ENCODE measurements at regions not wholly inside any gene's neighbourhood (a gene's known extent, or its start where the extent isn't known, plus 50 kb on each side); places are given as distances from the start of the nearest gene placed in this dataset.

DNA sequence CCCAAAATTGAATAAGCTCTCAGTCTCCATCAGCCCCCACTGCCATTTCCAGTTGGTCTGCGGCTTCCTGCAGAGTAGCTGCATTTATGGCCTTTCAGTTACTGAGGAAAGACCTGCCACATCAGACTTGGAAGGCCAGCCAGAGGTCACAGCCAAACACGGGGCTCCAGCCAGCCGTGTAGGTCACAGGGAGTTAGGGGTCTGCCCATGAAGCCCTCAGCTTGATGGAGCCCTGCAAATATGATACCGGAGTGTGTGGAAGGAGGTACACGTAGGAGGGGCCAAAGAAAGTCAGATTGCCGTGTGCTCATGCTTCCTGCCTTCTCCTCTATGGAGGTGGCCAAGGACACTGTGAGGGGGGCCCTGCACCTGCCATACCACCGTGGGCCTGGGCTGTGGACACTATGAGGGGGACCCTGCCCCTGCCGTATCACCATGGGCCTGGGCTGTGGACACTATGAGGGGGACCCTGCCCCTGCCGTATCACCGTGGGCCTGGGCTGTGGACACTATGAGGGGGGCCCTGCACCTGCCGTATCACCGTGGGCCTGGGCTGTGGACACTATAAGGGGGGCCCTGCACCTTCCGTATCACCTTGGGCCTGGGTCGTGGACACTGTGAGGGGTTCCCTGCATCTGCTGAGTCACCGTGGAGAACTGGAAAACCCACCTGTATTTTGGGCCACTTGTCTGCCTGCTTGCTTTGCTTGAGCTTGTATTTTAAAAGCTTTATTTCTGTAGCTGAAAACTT, 335.7 kb upstream of the SHH start:
- POLR2A ChIA-PET: no interaction called here
- H3K4me3 ChIP-seq: no peak overlapping the region
- no peak overlapping the region for H3K4me2 ChIP-seq
- no peaks in the 10 kb centered on the region for H3K9me3 ChIP-seq
- ATAC-seq: no peak; a peak in 1 of 6 replicates
- H3K27ac ChIP-seq: no peak overlapping the region
- CTCF ChIA-PET: interaction anchor here (0.6 to 1.3 kb wide), 5 partner anchors 11 to 350 kb away, joined by 3 read pairs; no protein-coding TSS in a partner anchor
- H3K4me1 ChIP-seq: 0 out of 3 replicates have a peak, but pooled peaks cover 13% of the 10 kb centered on the region
- no peak for DNase-seq (ENCODE audit: low read depth in 1 of 2, low spot score in 1 of 2)
- TF ChIP-seq, protein P1, sequence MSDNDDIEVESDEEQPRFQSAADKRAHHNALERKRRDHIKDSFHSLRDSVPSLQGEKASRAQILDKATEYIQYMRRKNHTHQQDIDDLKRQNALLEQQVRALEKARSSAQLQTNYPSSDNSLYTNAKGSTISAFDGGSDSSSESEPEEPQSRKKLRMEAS (IDR thresholded peaks at IDR 0.05): no peak
- TF ChIP-seq ZNF302 (CRISPR knock-in tag; IDR thresholded peaks at IDR 0.05) (no peak), ZC3H11A (IDR thresholded peaks at IDR 0.05) (no peak), JUN (IDR thresholded peaks at IDR 0.05) (no peak)
- WGBS (ENCODE audit: missing lambda C conversion rate): 65% methylated on average over 10 of the region's 15 CpGs
- no peak for FAIRE-seq

DNA sequence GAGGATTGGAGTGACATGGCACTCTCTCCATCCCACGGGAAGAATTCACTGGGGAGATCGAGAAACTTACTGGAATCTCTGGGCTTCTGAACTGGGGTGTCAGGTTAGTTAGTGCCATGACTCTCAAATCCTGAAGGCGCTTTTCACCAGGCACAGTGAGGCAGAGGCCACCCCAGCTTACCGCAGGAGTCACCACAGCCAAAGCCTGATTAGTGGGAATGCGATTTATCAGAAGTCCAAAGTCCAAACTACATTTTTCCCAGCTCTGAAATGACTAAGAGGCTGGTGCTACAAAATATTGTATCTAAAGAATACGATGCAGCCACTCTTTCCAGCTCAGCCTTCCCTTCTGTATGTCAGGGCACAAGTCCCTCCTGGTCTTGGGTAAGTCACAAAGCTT, 334.8 kb upstream of the SHH start:
- no peaks in the 10 kb centered on the region for H3K9me3 ChIP-seq
- FAIRE-seq: no peak
- no peak overlapping the region for H3K27ac ChIP-seq
- 0 out of 3 replicates have a peak, but pooled peaks cover 8% of the 10 kb centered on the region for H3K4me1 ChIP-seq
- H3K4me2 ChIP-seq: no peak overlapping the region
- CTCF ChIA-PET: no interaction called here
- POLR2A ChIA-PET: no interaction called here
- no peak for DNase-seq (ENCODE audit: low read depth in 1 of 2, low spot score in 1 of 2)
- ATAC-seq: no peak; a peak in 2 of 6 replicates
- no peak for TF ChIP-seq JUN (IDR thresholded peaks at IDR 0.05)
- no peak for TF ChIP-seq RARB (CRISPR knock-in tag; IDR thresholded peaks at IDR 0.05)
- no peak for TF ChIP-seq TP53 (CRISPR knock-in tag; IDR thresholded peaks at IDR 0.05)
- TF ChIP-seq FOXS1 (CRISPR knock-in tag; IDR thresholded peaks at IDR 0.05): no peak
- TF ChIP-seq MAZ (IDR thresholded peaks at IDR 0.05; ENCODE audit: borderline replicate concordance, low read depth, low read length): no peak
- TF ChIP-seq, protein P2, sequence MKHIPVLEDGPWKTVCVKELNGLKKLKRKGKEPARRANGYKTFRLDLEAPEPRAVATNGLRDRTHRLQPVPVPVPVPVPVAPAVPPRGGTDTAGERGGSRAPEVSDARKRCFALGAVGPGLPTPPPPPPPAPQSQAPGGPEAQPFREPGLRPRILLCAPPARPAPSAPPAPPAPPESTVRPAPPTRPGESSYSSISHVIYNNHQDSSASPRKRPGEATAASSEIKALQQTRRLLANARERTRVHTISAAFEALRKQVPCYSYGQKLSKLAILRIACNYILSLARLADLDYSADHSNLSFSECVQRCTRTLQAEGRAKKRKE (CRISPR knock-in tag; IDR thresholded peaks at IDR 0.05; ENCODE audit: low read depth): no peak
- no peak for TF ChIP-seq FOSB (CRISPR knock-in tag; IDR thresholded peaks at IDR 0.05)
- no peak for TF ChIP-seq PHF8 (IDR thresholded peaks at IDR 0.05; ENCODE audit: borderline replicate concordance, low read depth)
- TF ChIP-seq KDM5A (IDR thresholded peaks at IDR 0.05): no peak
- no peak for TF ChIP-seq RNF2 (IDR thresholded peaks at IDR 0.05; ENCODE audit: borderline replicate concordance, low read depth)
- TF ChIP-seq, protein P3, sequence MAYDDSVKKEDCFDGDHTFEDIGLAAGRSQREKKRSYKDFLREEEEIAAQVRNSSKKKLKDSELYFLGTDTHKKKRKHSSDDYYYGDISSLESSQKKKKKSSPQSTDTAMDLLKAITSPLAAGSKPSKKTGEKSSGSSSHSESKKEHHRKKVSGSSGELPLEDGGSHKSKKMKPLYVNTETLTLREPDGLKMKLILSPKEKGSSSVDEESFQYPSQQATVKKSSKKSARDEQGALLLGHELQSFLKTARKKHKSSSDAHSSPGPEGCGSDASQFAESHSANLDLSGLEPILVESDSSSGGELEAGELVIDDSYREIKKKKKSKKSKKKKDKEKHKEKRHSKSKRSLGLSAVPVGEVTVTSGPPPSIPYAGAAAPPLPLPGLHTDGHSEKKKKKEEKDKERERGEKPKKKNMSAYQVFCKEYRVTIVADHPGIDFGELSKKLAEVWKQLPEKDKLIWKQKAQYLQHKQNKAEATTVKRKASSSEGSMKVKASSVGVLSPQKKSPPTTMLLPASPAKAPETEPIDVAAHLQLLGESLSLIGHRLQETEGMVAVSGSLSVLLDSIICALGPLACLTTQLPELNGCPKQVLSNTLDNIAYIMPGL (CRISPR knock-in tag; IDR thresholded peaks at IDR 0.05; ENCODE audit: borderline replicate concordance): no peak
- TF ChIP-seq, protein P4, sequence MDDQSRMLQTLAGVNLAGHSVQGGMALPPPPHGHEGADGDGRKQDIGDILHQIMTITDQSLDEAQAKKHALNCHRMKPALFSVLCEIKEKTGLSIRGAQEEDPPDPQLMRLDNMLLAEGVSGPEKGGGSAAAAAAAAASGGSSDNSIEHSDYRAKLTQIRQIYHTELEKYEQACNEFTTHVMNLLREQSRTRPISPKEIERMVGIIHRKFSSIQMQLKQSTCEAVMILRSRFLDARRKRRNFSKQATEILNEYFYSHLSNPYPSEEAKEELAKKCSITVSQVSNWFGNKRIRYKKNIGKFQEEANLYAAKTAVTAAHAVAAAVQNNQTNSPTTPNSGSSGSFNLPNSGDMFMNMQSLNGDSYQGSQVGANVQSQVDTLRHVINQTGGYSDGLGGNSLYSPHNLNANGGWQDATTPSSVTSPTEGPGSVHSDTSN (IDR thresholded peaks at IDR 0.05): no peak
- H3K4me3 ChIP-seq: no peak overlapping the region
- 58% methylated on average over 6 of the region's 6 CpGs for WGBS (ENCODE audit: missing lambda C conversion rate)

DNA sequence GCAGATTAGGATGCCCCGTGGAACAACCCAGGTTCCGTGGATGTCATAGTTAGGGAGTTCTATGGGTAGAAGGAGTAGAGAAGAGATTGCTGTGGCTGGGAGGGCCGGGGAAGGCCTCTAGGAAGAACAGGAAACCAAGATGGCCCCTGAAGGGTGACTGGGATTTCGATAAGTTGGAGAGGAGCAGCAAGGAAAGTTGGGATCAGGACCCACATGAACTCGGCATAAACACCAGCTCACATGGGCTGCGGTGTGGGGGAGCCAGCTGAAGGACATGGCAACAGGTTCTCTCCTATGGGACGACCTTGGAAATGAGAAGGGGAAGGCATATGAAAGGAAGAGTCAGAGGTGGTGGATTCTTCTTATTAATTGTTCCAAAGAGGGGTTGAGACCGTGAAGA, 333.7 kb upstream of the SHH start:
- ChIA-PET POLR2A (no interaction called here), CTCF (interaction anchor here (1.3 kb wide), 1 partner anchor 18 kb away, joined by 3 read pairs; no protein-coding TSS in a partner anchor)
- ATAC-seq (no peak), FAIRE-seq (no peak), DNase-seq (ENCODE audit: low read depth in 1 of 2, low spot score in 1 of 2) (no peak)
- Histone ChIP-seq H3K4me3 (no peak overlapping the region), H3K9me3 (no peaks in the 10 kb centered on the region), H3K27ac (no peak overlapping the region), H3K4me2 (no peak overlapping the region), H3K4me1 (no peaks in the 10 kb centered on the region)
- 49% methylated on average over 8 of the region's 8 CpGs for WGBS (ENCODE audit: missing lambda C conversion rate)
- TF ChIP-seq GATA3 (IDR thresholded peaks at IDR 0.05; ENCODE audit: borderline replicate concordance): no peak
- TF ChIP-seq, protein P5, sequence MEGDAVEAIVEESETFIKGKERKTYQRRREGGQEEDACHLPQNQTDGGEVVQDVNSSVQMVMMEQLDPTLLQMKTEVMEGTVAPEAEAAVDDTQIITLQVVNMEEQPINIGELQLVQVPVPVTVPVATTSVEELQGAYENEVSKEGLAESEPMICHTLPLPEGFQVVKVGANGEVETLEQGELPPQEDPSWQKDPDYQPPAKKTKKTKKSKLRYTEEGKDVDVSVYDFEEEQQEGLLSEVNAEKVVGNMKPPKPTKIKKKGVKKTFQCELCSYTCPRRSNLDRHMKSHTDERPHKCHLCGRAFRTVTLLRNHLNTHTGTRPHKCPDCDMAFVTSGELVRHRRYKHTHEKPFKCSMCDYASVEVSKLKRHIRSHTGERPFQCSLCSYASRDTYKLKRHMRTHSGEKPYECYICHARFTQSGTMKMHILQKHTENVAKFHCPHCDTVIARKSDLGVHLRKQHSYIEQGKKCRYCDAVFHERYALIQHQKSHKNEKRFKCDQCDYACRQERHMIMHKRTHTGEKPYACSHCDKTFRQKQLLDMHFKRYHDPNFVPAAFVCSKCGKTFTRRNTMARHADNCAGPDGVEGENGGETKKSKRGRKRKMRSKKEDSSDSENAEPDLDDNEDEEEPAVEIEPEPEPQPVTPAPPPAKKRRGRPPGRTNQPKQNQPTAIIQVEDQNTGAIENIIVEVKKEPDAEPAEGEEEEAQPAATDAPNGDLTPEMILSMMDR (IDR thresholded peaks at IDR 0.05): no peak
- TF ChIP-seq MYC (IDR thresholded peaks at IDR 0.05; ENCODE audit: borderline replicate concordance, low read length): no peak
- no peak for TF ChIP-seq EHF (CRISPR knock-in tag; IDR thresholded peaks at IDR 0.05)
- TF ChIP-seq CEBPB (IDR thresholded peaks at IDR 0.05): no peak
- TF ChIP-seq HOXA7 (CRISPR knock-in tag; IDR thresholded peaks at IDR 0.05): no peak
- no peak for TF ChIP-seq RAD21 (conservative IDR thresholded peaks at IDR 0.05 in 1 of 2, IDR thresholded peaks at IDR 0.05 in 1 of 2)
- TF ChIP-seq HOXB13 (CRISPR knock-in tag; IDR thresholded peaks at IDR 0.05; ENCODE audit: low read depth): no peak
- TF ChIP-seq CHD2 (IDR thresholded peaks at IDR 0.05; ENCODE audit: low read length, partially characterized antibody): no peak
- no peak for TF ChIP-seq HOXB5 (CRISPR knock-in tag; IDR thresholded peaks at IDR 0.05)
- no peak for TF ChIP-seq TFCP2L1 (CRISPR knock-in tag; IDR thresholded peaks at IDR 0.05)
- no peak for TF ChIP-seq JUN (IDR thresholded peaks at IDR 0.05)
- TF ChIP-seq RCOR1 (IDR thresholded peaks at IDR 0.05; ENCODE audit: low read depth, low read length): no peak
- no peak for TF ChIP-seq POLR2A (IDR thresholded peaks at IDR 0.05; ENCODE audit: low read length)
- no peak for TF ChIP-seq POLR2AphosphoS2 (conservative IDR thresholded peaks at IDR 0.05; ENCODE audit: low read length)
- no peak for TF ChIP-seq RARB (CRISPR knock-in tag; IDR thresholded peaks at IDR 0.05)
- no peak for TF ChIP-seq MAFK (IDR thresholded peaks at IDR 0.05; ENCODE audit: partially characterized antibody)
